ENCODE measurements at regions not wholly inside any gene's neighbourhood (a gene's known extent, or its start where the extent isn't known, plus 50 kb on each side); places are given as distances from the start of the nearest gene placed in this dataset.

- TF ChIP-seq POLR2A (IDR thresholded peaks at IDR 0.05) (no peak), CTCF (IDR thresholded peaks at IDR 0.05 in 8 of 11, conservative IDR thresholded peaks at IDR 0.05 in 3 of 11) (no peak)
These were observed 171.3 kb upstream of the PRKCQ start for GRCh38 chr10:6751363-6751762.
